HS-5 (cell line): ENCODE measurements at regions not wholly inside any gene's neighbourhood (a gene's known extent, or its start where the extent isn't known, plus 50 kb on each side); places are given as distances from the start of the nearest gene placed in this dataset.

Experiments used
- DNase-seq: peaks from one replicate; pipeline ENCODE4 v3.0.0-alpha.2; 2012; ENCODE audit warnings: low read depth

DNA sequence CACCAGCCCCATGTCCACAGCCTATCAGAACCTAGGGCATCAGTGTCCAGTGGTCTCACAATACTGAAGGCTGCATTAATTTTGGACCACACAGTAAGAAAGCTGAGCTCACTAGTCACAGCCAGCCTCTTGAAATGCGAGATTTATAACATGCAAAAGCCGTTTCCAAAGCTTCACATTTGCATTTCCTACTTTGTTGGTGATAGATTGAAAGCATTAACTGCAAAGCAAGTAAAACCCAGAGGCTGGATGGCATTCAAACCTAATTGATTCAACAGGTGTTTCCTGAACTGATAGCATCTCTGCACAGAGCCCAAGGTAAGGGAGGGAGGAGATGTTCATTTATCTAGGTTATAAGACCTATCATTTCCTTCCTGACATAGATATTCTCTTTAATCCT lies 410.1 kb downstream of the OMA1 start:
- no peak for DNase-seq

DNA sequence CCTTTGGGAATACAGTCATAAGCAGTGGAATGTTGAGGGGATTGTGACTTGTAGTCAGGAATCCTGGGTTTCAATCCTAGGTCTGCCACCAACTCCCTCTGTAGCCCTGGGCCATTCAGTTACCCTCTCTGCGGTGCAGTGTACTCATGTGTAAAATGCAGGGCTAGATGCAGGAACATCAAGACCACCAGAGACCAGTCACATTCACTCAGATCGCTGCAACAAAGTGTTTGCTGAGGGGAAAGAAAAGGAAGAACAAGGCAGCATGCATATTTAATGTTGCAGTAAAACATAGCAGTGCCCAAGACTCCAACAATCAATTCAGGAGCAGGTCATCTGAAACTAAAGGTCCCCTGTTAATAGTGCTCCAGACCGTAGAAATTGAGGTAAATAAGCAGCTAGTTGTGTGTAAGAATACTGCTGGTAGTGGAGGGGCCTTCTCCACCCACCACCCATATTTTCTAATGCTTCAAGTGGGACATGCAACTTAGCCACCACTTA lies 410.7 kb downstream of the OMA1 start:
- DNase-seq, result no peak

DNA sequence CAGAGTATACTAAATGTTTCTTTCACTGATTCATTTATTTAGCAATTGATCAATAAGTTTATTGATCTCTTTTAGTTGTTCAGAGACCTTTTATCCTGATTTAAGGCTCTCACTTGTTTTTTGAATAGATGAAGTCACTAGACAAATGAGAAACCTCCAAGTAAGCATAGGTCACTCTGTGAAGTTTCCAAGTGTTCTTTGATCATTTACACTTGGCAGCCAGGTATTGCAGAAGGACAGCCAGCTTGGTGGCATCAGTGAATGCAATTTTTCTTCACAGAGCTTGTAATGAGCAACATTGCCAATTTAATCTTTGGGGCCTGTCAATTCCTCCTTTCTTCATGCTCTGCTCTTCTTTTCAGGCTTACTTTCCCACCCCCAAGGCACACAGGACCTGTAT lies 413.0 kb downstream of the OMA1 start:
- no peak for DNase-seq

DNA sequence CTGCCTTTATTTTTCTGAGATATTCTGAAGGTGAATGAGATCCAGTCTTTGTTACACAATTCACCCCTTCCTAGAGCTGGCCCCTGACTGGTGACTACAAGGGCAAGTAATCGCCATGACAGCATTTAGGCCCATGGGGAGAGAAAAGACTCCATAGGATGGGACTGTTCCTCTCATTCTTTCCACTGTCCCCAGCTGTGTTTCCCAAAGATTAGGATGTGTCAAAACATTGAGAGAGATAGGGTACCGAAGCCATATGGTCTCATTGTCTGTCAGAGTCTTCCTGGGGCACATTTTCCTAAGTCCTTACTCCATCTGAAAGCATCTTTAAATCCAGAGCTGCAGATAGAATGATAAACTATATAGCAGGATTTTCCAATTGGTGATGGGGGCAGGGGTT lies 423.5 kb downstream of the OMA1 start:
- no peak for DNase-seq

DNA sequence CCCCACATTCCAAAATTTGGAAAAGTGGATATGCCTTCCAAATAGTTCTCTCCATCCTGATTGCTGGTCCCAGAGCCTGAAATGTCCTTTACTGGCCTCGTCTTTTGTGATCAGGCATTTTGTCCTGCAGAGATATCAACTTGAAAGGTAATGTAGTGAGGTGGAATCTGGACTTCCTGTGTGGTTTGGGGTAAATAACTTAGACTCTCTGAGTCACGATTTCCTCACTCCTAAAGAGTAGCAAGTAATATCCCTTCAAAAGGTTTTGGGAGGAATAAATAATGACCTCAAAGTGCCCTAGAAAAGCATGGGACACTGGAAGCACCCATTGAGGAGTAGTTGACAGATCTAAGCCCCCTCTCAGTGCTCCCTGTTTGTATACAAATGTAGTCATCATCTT lies 426.6 kb downstream of the OMA1 start:
- DNase-seq, result no peak

DNA sequence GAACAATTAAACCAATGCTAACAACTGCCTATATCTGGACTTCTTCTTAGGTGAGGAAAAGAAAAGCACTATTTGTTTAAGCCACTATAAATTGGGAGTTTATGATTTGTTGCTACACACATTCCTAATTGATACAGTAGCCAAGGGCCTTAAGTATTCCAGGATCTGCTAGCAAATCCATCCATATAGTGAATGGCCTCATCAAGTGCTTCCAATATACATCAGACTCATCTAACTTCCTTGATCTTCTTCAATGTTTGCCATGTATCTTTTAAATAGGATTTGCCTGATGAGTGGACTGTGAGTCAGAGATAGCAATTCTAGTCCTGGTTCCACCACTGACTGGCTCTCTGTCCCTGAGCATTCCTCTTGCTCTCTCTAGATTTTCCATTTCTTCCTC lies 430.2 kb downstream of the OMA1 start:
- no peak for DNase-seq

DNA sequence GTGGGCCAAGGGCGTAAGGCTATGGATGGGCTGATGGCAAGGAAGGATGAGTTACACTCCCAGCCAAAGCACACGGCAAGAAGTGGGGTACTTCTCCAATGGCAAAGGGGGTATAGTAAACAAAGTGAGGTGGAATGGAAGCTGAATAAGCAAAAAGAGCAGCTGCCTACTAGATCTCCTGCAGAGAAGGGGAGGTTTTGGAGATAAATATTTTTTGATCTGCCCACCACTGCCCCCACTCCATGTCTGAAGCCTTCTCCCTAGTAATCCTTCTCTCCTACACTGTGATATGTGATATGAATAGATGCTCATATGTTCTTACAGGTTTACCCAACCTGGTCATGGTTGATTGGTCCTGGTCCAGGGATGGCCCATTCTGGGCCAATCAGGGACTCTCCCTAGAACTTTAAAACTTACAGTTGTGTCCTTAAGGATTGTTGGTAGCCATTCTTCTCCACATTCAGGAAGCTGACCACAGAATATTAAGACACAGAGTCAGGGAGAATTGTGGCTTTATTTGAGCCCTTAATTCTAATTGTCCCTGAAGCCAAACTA lies 436.8 kb downstream of the OMA1 start:
- DNase-seq, result no peak

DNA sequence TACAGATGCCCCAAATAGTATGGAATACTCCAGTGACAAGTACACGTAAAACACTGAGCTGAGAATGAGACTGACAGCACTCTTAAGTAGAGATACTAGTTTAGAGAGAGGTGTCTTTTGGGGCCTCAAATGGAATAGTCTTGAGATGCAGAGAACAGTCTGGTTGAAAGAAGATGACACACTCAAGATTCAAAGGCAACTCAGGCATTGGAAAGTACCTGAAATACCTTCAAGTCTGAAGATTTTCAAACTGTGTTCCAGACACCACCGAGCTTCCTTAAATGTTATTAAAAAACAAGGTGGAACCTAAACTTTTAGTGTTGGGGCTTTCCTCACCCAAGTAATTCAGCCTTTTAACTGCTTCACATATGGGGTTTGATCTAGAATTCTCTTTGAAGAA lies 437.7 kb downstream of the OMA1 start:
- DNase-seq, result no peak

DNA sequence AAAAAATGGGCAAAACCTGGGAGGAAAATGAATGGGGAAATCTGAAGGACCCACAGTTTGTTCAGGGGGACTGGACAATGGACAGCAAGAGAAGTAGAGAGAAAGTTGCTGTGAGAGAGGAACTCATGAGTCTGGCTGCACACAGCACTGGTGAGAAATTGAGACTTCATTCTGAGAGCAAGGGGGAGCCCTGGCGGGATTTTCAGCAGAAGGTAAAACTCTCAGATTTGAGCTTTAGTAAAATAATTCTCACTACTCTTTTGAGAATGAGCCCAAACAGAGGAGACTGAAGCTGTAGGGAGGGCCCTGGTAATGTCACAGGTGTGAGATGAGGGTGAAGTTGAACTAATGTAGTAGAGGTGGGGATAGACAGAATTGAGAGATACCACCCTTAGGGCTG lies 438.6 kb downstream of the OMA1 start:
- no peak for DNase-seq

DNA sequence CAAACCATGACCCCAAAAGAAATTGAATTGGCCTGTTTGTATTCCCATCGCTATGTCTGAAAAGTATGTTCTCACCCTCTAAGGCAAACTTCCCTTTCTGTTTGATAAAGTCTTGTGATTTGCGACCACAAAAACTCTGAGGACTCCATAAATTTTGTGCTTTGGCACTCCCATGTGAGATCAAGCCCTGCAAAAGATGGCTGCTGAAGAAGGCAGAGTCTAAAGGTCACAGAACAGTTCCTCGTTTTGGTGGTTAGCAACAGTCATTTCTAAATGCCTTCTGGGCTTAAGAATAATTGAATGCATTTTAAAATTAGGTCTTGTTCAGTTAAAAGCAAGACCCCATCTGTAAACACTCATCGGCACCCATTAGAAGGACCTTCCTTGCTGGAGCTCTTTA lies 441.6 kb downstream of the OMA1 start:
- DNase-seq, result no peak

DNA sequence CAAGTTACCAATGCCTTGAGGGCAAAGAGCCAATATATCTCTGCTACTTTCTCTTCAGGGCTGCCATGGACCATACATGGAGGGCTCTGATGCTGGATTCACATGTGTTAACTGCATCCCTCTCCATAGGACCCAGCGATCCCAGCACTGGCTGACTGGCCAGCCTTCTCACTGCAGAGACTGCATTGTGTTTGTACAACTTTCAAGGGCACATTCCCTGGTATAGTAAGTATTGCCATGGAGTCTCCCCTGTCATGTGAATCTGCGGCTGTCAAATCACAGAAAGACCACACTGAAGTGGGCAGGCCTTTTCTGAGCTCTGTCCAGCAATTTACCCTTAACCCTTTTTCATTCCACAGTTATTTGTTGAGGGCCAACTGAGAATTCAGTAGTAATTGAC lies 449.8 kb downstream of the OMA1 start:
- no peak for DNase-seq

DNA sequence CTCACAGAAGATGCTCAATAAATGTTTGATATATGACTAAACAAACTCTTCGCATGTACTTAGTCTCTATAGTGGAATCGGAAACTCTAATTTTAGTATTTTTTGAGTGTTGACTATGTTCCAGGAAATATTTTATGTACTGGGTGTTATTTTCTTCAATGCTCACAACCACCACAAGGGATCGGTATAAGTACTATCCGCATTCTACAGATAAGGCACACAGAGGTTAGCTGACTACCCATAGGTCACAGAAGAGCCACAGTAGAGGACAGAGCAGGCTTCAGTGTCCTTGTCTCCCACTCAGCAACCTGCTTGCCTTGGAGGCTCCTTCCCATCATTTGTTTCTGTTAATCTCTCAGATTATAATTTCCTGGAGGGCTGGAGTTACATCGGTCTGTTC lies 451.3 kb downstream of the OMA1 start:
- no peak for DNase-seq

DNA sequence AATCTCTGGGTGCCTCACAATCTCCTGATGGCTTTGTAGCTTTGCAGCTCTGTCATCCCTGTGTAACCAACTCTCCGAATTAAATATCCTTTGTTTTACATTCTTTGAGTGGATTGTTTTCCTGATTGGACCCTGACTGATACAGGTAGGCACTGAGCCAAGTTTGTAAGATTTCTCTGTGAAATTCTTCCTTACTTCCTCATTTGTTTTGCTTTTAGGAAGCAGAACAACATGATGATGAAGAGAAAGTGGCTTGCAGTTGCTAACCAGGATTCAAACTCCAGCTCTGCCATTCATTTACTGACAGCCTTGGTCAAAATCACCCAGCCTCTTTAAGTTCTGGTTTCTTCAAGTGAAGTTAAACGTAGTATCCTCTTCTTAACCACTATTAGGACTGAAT lies 452.3 kb downstream of the OMA1 start:
- DNase-seq, result no peak

DNA sequence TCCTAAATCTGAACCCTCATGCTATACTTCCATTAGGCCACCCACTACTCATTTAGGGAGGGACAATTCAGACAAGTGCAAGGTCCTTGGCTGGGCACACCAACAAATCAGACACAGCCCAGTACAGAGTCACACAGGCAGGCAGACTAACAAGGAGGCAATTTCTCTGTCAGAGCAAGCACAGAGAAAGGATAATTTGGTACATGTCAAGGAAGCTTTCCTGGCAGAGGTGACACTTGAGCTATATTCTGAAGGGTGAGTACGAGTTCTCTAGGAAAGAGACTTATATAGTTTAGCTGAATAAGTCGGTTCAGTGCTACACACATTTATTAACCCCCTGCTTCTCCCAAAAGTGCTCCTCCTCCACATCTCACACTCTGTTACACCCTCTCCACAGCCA lies 455.9 kb downstream of the OMA1 start:
- no peak for DNase-seq

DNA sequence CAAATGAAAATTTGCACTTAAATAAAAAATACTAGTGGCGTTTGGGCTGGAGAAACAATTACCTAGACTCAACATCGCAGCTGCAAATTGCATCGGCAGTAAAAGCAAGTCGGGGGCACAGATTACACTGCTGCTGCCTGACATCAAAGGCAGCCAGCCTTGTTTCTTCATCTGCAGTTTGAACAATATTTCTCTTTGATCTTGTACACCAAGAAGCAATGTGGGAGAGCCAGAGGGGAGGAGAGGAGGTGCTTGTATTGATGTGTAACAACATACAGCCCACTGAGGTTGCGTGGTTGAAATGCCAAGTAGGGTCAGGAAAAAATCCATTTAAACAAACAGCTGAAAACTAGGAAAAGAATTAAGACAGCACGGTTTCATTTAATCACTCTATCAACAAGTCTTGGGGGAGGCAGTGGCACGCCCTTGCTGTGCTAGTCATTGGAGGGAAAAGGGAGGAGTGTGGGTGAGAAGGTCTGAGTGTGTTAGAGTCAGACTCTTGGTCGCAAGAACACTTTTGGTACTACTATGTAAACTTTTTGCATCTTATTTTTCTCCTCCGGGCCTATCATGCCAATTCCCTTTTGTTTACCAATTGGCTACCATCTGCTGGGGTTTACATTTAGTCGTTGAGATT lies 456.5 kb downstream of the OMA1 start:
- no peak for DNase-seq

DNA sequence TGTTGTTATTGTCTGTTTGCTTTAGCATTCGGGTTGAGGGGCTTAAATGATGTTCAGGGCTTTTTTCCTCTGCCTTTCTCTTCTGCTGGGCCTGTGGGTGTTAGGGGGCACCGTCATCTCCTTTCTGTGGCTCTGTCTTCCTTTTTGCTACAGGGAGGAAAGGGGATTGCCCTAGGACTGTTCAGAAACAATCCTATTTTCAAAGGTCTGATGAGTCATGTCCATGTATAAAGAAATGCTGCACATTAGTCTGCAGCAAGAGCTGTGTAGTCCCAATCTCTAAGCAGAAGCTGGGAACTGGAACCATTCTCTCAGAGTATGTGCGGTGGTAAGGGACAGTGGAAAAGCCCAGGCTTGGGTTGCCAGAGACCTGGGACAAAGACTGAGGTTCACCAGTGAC lies 462.3 kb downstream of the OMA1 start:
- DNase-seq, result no peak

DNA sequence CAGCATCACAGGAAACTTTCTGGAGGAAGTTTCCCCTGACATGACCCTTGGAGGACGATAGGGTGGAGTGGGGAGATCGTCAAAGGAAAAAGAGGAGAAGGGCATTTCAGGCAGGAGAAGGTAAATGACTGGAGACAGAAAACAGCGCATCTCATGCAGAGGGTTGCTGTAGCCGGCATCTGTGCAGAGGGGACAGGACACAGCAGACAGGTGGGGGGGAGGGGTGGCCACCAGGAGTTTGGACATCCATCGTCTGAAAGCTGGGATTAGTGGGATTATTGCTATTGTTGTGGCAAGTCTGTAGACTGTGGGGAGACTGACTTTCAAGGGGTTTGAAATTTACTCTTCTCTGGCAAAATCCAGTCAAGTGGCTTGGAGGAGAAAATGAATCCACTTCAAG lies 463.9 kb downstream of the OMA1 start:
- no peak for DNase-seq

DNA sequence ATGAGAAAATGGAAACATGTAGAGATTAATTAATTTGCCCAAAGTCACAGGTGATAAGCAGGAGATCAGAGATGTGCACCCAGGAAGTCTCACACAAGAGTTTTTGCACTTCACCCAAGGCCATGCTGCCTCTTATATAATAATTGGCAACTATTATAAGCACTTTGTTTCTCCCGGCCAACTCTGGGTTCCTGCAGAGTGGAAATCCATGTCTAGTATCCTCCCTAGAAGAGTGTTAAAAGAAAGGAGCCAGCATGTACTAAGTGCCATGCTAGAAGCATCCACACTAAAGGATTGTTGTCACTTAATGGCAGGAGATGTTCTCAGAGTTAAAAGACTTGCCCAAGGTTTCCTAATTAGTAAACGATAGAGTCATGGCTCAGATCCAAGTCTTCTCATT lies 470.3 kb downstream of the OMA1 start:
- no peak for DNase-seq

DNA sequence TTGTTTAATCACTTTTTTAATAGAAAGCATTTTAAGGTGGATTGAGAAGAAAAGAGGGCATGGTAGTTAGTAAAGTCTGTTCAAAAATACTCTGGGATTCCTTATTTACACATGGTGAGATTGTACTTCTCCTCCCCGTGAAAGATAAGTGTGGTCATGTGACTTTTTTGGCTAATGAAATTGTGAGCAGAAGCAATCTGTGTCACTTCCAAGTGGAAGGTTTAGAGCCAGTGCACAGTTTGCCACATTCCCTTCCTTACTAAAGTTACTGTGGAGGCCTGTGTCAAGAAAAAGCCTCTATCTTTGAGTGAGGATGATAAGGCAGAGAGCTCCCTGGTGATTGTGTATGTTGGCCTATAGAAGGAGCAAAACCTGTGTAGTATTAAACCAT lies 471.3 kb downstream of the OMA1 start:
- DNase-seq, result no peak

DNA sequence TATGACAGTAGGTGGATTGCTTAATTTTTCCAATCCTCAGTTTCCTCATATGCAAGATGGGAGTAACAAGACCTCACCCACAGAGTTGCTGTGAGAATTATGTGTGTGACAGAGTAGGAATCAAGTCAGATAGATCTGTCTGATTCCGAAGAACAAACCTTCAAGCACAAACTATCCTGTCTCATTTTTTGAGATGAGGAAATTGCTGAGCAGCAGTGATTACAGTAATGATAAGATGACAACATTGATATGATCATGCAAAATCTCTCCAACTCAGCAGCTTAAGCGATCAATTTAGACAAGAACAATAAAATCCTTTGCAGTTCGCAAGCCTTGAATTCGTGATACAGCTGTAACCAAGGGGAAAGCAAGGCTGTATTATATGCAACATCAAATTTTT lies 474.1 kb downstream of the OMA1 start:
- DNase-seq, result no peak

DNA sequence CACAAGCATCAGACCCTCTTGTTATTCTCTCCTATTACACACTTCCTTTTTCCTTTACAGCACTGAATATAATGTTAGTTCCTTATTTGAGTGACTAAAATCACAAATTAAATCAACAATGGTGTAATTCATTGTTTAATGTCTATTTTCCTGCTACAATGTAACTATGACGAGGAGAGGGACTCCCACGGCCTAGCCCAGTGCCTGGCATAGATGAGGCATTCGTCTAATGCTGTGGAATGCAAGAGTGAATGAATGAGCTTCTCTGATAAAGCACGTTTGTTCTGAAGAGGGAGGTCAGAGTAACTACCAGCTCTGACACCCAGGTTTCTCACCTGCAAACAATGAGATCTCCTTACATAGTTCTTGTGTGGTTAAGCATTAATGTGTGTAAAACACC lies 479.4 kb downstream of the OMA1 start:
- DNase-seq, result no peak

DNA sequence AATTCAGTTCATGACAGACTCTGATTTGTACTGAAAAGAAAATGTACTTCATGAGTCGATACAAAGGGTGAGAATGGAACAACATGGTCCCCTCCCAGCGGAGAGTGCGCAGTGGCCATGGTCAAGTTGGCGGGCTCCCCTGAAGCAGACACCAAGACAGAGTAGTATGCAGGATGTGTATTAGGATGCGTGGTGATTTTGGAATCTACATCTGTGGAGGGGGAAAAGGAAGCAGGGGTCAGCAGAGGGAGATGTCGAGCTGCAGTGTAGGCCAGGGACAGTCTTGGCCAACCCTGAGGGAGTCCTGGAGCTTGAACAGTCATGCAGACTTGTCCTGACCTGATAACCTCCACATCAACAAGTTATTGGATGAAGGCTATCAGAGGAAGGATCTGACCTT lies 481.0 kb downstream of the OMA1 start:
- DNase-seq, result no peak

DNA sequence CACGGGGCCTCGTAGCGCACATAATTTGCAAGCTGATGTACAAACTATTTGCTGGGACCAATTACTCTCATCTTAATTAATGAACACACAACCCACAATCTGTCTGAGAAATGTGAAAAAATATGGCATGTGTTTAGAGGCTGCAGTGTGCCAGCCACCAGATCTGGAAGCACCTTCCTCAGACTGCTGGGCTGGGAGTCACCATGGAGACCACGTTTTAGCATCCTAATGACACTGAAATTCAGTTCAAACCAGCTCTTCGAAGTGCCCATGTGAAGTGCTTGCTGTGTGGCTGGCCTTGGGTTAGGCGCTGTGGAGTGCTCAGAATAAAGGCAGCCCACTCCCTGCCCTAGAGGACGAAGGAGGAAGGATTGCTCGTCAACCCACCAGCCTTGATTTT lies 482.4 kb downstream of the OMA1 start:
- DNase-seq, result no peak

DNA sequence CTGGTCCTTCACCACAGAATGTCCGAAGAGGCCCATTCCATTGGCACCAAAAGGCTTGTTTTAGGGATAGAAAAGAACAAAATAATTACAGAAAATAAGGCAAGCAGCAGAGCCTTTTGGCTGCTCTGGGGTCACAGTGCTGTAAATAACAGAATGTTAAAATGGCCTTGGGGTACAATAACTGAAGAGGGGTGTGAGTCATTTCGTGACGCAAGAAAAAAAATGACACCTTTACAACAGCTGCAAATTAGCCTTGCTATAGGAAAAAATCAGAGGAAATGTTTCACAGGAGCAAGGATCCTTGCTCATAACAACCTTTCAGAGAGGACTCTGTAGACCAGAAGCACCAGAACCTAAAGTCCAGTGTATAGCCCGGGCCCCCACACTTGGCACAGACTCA lies 483.4 kb downstream of the OMA1 start:
- DNase-seq, result no peak

DNA sequence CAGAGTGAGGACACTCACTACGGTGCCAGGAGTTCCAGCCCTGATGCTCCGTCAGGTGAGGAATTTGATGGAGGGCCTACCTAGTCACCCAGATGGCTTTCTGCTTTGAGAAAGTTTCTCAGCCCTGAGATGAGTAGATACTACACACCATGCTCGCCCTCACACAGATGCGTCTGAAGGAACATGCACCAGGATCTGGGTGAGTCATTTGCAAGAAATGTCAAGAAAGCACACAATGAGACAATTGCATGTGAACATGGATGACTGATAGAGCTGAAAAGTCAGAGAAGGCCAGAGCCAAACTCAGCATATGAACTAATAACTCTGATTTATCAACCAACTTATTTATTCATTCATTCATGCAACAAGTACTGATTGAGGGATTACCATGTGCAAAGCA lies 483.9 kb downstream of the OMA1 start:
- DNase-seq, result no peak
